ENCODE measurements at regions not wholly inside any gene's neighbourhood (a gene's known extent, or its start where the extent isn't known, plus 50 kb on each side); places are given as distances from the start of the nearest gene placed in this dataset.

- whole genome bisulfite sequencing, 3 donors: 81 to 88% (median 84%) methylated on average over 5 of the region's 5 CpGs
- Histone ChIP-seq H3K4me3 (no peak overlapping the region), H3K4me1 (ENCODE audit: insufficient read depth) (no peaks in the 10 kb centered on the region), H3K27me3 (no peaks in the 10 kb centered on the region), H3K27ac (no peak overlapping the region), H3K9me3 (no peaks in the 10 kb centered on the region), H3K36me3 (no peaks in the 10 kb centered on the region)
- intact Hi-C loops (cut with DNase I): no loop called here
- TF ChIP-seq POLR2A (IDR thresholded peaks at IDR 0.05) (no peak), EP300 (IDR thresholded peaks at IDR 0.05) (no peak)
- TF ChIP-seq, protein P1, sequence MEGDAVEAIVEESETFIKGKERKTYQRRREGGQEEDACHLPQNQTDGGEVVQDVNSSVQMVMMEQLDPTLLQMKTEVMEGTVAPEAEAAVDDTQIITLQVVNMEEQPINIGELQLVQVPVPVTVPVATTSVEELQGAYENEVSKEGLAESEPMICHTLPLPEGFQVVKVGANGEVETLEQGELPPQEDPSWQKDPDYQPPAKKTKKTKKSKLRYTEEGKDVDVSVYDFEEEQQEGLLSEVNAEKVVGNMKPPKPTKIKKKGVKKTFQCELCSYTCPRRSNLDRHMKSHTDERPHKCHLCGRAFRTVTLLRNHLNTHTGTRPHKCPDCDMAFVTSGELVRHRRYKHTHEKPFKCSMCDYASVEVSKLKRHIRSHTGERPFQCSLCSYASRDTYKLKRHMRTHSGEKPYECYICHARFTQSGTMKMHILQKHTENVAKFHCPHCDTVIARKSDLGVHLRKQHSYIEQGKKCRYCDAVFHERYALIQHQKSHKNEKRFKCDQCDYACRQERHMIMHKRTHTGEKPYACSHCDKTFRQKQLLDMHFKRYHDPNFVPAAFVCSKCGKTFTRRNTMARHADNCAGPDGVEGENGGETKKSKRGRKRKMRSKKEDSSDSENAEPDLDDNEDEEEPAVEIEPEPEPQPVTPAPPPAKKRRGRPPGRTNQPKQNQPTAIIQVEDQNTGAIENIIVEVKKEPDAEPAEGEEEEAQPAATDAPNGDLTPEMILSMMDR (IDR thresholded peaks at IDR 0.05): no peak
- DNase-seq: no peak
Observed at GRCh38 chr10:2280713-2281300, 543.5 kb upstream of the ADARB2 start.

DNA sequence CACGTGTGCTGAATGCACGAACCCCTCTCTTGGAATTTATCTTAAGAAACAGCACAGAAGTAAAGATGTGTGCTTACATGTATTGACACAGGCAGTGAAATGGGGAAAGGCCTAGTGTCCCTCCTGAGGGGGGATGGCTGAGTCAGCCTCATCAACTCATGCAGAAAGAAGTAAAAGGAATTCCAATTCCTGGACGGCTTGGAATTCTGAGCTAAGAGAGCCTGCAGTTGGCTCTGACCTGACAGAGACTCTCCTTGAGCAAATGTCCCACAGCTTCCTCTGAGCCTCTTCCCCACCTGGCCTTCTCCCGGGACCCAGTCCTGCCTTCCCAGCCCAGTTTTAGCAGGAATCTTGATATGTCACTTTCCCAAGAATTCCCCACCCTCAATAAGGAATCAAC is 542.4 kb upstream of the ADARB2 start:
- TF ChIP-seq EP300 (IDR thresholded peaks at IDR 0.05) (no peak), POLR2A (IDR thresholded peaks at IDR 0.05) (no peak)
- TF ChIP-seq, protein P1 (IDR thresholded peaks at IDR 0.05): no peak
- intact Hi-C loops (cut with DNase I): no loop called here
- 49 to 62% (median 58%) methylated on average over 4 of the region's 4 CpGs for WGBS, 3 donors
- H3K4me3 ChIP-seq: no peak overlapping the region
- DNase-seq: no peak
- H3K4me1 ChIP-seq (ENCODE audit: insufficient read depth): no peaks in the 10 kb centered on the region
- H3K27me3 ChIP-seq: no peaks in the 10 kb centered on the region
- no peak overlapping the region for H3K27ac ChIP-seq
- H3K9me3 ChIP-seq: no peaks in the 10 kb centered on the region
- H3K36me3 ChIP-seq: no peaks in the 10 kb centered on the region

GRCh38 chr10:2278363-2278762 is 541.0 kb upstream of the ADARB2 start:
- no peaks in the 10 kb centered on the region for H3K4me1 ChIP-seq (ENCODE audit: insufficient read depth)
- no peak for TF ChIP-seq POLR2A (IDR thresholded peaks at IDR 0.05)
- TF ChIP-seq, protein P1 (IDR thresholded peaks at IDR 0.05): no peak
- TF ChIP-seq EP300 (IDR thresholded peaks at IDR 0.05): no peak
- H3K36me3 ChIP-seq: no peaks in the 10 kb centered on the region
- no peak for DNase-seq
- H3K9me3 ChIP-seq: no peaks in the 10 kb centered on the region
- no peak overlapping the region for H3K4me3 ChIP-seq
- intact Hi-C loops (cut with DNase I): no loop called here
- H3K27ac ChIP-seq: no peak overlapping the region
- WGBS, 3 donors: 41 to 59% (median 52%) methylated on average over 11 of the region's 11 CpGs
- no peaks in the 10 kb centered on the region for H3K27me3 ChIP-seq

DNA sequence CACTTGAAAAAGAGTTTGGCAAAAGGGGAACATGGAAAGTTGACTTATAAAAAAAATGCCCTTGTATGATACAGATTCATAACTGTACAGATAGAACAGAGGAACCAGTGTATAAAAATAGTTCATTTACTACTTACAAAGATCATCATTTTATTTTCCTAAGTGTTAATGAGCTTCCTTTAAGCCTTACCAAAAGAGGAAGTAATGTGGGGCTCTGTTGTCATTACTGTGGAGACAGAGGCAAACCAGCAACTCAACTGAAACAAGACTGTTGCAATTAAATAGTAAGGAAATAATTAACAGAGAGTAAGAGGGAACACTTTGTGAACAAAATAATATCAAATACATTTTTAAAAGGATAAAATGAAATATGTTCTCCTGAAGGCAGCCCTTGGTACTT is 526.2 kb upstream of the ADARB2 start:
- no peaks in the 10 kb centered on the region for H3K27me3 ChIP-seq
- no peaks in the 10 kb centered on the region for H3K36me3 ChIP-seq
- TF ChIP-seq, protein P1 (IDR thresholded peaks at IDR 0.05): no peak
- TF ChIP-seq POLR2A (IDR thresholded peaks at IDR 0.05) (no peak), EP300 (IDR thresholded peaks at IDR 0.05) (no peak)
- H3K4me3 ChIP-seq: no peak overlapping the region
- no peaks in the 10 kb centered on the region for H3K4me1 ChIP-seq (ENCODE audit: insufficient read depth)
- intact Hi-C loops (cut with DNase I): no loop called here
- H3K9me3 ChIP-seq: no peaks in the 10 kb centered on the region
- no peak for DNase-seq
- H3K27ac ChIP-seq: no peak overlapping the region
